Glutamatergic neuron (in vitro differentiated cells): ENCODE measurements at regions not wholly inside any gene's neighbourhood (a gene's known extent, or its start where the extent isn't known, plus 50 kb on each side); places are given as distances from the start of the nearest gene placed in this dataset.

Source experiments
- DNase-seq: peaks from one replicate; pipeline ENCODE4 v3.0.0; 2022
- H3K27ac Mint-ChIP-seq: one replicate; pipeline ENCODE4 v1.8.0; 2020; ENCODE audit warnings: mild to moderate bottlenecking, mixed read lengths, inconsistent platforms; ENCODE audit not compliant: unreplicated experiment
- H3K27me3 Mint-ChIP-seq: one replicate; pipeline ENCODE4 v1.8.0; 2020; ENCODE audit warnings: mild to moderate bottlenecking, moderate library complexity, mixed read lengths, inconsistent platforms; ENCODE audit not compliant: unreplicated experiment
- H3K36me3 Mint-ChIP-seq: one replicate; pipeline ENCODE4 v1.8.0; 2020; ENCODE audit warnings: mild to moderate bottlenecking, mixed read lengths, inconsistent platforms; ENCODE audit not compliant: unreplicated experiment
- H3K4me1 Mint-ChIP-seq: one replicate; pipeline ENCODE4 v1.8.0; 2020; ENCODE audit warnings: mild to moderate bottlenecking, low read depth, mixed read lengths, inconsistent platforms; ENCODE audit not compliant: unreplicated experiment
- H3K4me3 Mint-ChIP-seq: one replicate; pipeline ENCODE4 v1.8.0; 2020; ENCODE audit warnings: mild to moderate bottlenecking, mixed read lengths, inconsistent platforms; ENCODE audit not compliant: unreplicated experiment
- H3K9me3 Mint-ChIP-seq: one replicate; pipeline ENCODE4 v1.8.0; 2020; ENCODE audit warnings: mild to moderate bottlenecking, moderate library complexity, mixed read lengths, inconsistent platforms; ENCODE audit not compliant: unreplicated experiment
- CTCF ChIP-seq: fragments of 200-600 bp; sonication (generic); IDR thresholded peaks from one replicate; pipeline ENCODE4 v1.5.0; 2021; ENCODE audit not compliant: partially characterized antibody, unreplicated experiment

DNA sequence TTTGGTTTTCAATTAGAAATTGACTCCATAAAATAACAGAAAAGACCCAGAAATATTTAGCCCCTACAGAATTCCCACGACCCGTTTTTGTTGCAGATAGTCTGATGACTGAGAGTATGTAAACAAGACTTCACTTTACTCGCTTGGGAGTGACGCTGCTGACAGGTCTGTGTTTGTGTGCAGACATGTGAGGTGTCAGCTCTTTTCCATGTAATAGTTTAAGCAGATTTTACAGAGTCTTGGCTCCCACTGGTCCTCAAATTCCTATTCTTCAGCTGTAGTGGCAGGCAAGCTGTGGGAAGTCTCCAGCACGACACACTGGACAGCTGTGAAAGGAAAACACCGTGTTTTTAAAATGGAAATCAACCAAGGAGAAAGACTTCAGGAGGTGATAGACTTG lies 455.7 kb downstream of the GABRG1 start:
- Mint-ChIP-seq H3K4me1 (no peaks in the 10 kb centered on the region), H3K4me3 (no peak overlapping the region), H3K9me3 (peaks cover 4% of the 10 kb centered on the region), H3K27ac (no peak overlapping the region), H3K36me3 (no peaks in the 10 kb centered on the region), H3K27me3 (no peaks in the 10 kb centered on the region)
- no peak for DNase-seq
- no peak for TF ChIP-seq CTCF

DNA sequence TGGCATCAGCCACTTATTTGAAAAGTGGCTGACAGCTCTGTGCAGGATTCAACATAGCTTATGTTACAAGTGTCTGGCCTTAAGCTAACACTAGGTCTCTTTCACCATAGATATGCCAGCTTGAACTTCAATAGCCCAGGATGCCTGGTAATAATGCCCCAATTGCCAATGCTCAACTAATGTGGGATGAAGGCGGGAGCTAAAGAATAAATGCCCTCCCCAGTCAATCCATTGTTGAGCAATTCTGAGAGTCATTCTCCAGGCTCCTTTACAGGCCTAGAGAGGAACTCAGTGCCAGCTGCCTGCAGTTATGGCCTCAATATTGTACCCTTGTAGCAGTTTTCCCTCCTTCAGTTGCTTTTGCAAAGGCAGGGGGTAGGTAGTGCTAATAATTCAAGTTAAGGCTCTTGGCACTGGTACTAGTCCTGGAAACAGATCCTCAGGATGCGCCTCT lies 460.2 kb downstream of the GABRG1 start:
- no peaks in the 10 kb centered on the region for H3K27me3 Mint-ChIP-seq
- H3K36me3 Mint-ChIP-seq: no peaks in the 10 kb centered on the region
- H3K9me3 Mint-ChIP-seq: no peaks in the 10 kb centered on the region
- H3K4me1 Mint-ChIP-seq: no peaks in the 10 kb centered on the region
- H3K27ac Mint-ChIP-seq: no peak overlapping the region
- TF ChIP-seq CTCF: no peak
- no peak overlapping the region for H3K4me3 Mint-ChIP-seq
- DNase-seq: no peak

GRCh38 chr4:45663003-45663402 lies 460.9 kb downstream of the GABRG1 start:
- no peak for DNase-seq
- Mint-ChIP-seq H3K27ac (no peak overlapping the region), H3K9me3 (no peaks in the 10 kb centered on the region)

DNA sequence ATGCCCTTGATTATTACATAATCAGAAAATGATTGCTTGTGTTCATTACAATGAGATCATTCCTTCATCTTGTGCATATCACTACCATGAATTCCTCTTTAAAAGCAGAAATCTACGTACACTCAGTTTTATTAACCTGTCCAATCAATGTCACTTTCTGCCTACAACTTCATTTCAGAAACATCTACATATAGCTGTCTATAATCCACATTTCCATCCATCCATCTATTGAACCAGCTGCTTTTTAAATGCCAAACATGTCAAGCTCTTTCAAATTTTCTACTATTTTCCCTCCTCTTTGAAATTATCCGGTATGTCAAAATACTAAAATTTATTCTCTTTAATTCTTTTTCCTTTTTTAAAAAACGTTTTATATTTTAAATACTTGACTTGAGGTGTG lies 462.0 kb downstream of the GABRG1 start:
- no peaks in the 10 kb centered on the region for H3K9me3 Mint-ChIP-seq
- no peak overlapping the region for H3K4me3 Mint-ChIP-seq
- DNase-seq: no peak
- no peak for TF ChIP-seq CTCF
- no peaks in the 10 kb centered on the region for H3K36me3 Mint-ChIP-seq
- H3K27me3 Mint-ChIP-seq: no peaks in the 10 kb centered on the region
- H3K4me1 Mint-ChIP-seq: no peaks in the 10 kb centered on the region
- H3K27ac Mint-ChIP-seq: no peak overlapping the region

More at GRCh38 chr4:45663003-45663402, 460.9 kb downstream of the GABRG1 start:
- Mint-ChIP-seq H3K36me3 (no peaks in the 10 kb centered on the region), H3K27me3 (no peaks in the 10 kb centered on the region), H3K4me3 (no peak overlapping the region), H3K4me1 (no peaks in the 10 kb centered on the region)
- no peak for TF ChIP-seq CTCF

DNA sequence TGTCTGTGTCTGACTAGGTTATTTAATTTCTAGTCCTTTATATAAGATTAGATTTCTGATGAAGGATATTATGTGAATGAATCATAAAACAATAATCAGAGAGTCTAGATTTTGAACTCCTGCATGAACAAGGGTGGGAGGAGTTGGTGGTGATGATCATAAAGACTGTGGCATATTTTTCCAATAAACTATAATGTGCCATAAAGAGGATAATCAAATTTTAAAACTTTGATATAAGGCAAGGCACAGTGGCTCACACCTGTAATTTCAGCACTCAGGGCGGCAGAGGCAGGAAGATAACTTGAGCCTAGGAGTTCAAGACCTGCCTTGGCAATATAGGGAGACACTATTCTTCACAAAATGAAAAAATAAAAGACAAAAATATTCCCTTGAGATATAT lies 473.3 kb downstream of the GABRG1 start:
- Mint-ChIP-seq H3K27ac (no peak overlapping the region), H3K4me3 (no peak overlapping the region), H3K27me3 (peaks cover 3% of the 10 kb centered on the region), H3K36me3 (no peaks in the 10 kb centered on the region), H3K4me1 (no peaks in the 10 kb centered on the region), H3K9me3 (peaks cover 2% of the 10 kb centered on the region)
- no peak for TF ChIP-seq CTCF
- no peak for DNase-seq
